ENCODE measurements at regions not wholly inside any gene's neighbourhood (a gene's known extent, or its start where the extent isn't known, plus 50 kb on each side); places are given as distances from the start of the nearest gene placed in this dataset.
"Not testable (repeated sequence)": the region's sequence is repeated elsewhere in the genome, so short reads cannot be mapped to it uniquely, and the experiment has no call there.

- DNase-seq (ENCODE audit: low spot score) = no peak
These were observed 89.6 kb downstream of the DDX1 start for GRCh38 chr2:15681089-15681885.

DNA sequence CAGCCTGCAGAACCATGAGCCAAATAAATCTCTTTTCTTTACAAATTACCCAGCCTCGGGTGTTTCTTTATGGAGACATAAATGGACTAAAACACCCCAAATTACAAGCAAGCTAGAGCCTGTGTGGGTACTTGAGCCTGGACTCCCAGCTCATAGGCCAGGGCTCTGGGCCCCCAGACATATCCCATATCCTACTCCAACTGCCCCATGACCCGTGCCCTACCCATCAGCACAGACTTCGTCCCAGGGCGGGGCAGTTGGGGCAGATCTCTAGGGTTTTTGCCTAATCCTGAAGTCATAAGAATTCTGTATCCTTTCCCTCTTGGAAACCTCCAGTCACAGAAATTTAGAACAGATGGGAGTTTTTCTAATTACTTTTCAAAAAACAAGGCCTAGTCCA, 90.7 kb downstream of the DDX1 start:
- no peak for DNase-seq (ENCODE audit: low spot score)

DNA sequence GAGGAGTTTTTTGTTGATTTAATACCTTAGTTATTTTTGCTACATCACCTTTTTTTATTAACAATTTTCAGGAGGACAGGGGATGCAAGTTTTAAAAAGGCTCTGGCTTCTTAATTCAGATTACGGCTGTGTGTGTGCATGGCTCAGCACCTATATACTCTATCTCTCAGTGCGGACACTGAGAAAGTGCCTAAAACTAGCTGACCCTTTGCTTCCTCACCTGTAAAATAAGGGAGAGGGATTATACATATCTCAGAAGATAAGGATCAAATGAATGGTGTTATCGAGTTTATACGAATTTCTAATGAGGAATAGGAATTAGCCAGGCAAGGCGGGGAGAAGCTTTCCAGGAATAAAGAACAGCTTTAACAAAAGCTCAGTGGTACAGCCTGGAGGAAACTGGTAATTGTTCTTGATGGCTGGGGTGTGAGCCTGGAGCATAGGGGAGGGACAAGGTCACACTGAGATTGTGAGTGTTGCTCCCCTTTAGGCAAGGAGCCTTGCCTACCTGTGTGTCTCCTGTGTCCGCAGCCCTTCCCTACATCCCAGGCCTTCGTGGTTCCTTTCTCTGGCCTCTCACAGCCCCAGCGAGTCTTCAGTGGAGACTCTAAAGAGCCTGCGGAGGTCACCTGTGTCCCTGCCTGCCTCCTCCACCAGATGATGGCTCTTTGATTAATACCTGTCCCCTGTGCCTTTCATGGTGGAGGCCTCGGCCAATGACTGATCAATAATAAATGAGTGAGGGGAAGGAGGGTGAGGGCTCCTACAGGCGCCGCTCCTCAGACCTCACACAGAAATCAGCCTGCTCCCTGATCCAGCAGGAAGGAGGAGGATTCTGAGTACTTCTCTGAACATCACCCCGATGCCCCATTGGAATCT, 92.7 kb downstream of the DDX1 start:
- no peak for DNase-seq (ENCODE audit: low spot score)

GRCh38 chr2:15685143-15685542, 93.5 kb downstream of the DDX1 start:
- no peak for DNase-seq (ENCODE audit: low spot score)

DNA sequence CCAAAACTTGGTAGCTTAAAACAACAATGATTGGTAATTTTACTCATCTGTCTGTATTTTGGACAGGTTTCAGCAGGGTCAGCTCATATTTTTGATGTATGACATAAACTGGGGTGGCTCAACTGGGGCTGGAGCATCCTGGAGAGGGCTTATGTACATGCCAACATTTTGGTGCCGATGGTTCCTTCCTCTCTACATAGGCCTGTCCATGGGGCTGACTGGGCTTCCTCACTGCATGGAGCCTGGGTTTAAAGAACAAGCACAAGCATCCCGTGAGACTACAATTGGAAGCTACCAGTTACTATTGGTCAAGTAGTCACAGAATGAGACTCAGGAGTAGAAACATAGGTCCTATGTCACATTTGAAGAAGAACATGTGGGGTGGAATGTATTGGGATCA, 95.0 kb downstream of the DDX1 start:
- no peak for DNase-seq (ENCODE audit: low spot score)

DNA sequence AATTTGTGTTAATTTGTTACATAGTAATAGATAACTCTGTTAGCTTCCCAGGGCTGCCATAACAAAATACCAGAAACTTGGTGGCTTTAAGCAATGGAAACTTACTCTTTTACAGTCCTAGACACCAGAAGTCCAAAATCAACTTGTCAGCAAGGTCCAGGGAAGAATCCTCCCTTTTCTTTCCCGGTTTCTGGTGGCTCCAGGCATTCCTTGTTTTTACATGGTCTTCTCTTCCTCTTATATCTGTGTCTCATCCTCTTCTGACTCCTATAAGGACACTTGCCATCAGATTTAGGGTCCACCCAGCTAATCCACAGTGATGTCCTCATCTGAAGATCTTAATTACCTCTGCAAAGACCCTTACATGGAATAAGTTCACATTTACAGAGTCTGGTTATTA, 95.6 kb downstream of the DDX1 start:
- DNase-seq (ENCODE audit: low spot score) = no peak

GRCh38 chr2:15687720-15688119, 96.1 kb downstream of the DDX1 start:
- DNase-seq (ENCODE audit: low spot score) = no peak

GRCh38 chr2:15688924-15689568, 97.4 kb downstream of the DDX1 start:
- DNase-seq (ENCODE audit: low spot score) = no peak

DNA sequence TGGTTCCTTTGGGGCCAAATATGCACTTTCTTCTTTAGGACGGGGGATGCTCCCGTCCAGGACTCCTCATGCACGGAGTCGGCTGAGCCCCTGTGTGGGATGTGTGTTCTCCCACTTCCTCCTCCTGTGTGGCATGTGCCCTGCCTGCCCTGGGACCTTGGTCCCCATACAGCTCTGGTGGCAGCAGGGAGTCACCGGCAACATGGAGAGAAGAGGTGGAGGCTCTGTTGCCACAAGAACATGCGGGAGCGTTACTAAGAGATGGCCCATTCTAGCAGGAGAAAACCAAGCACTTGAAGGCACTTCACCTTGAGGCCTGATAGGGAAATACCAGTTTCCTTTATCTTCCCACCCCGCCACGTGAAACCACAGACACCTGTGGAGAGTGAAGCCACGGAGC, 98.0 kb downstream of the DDX1 start:
- no peak for DNase-seq (ENCODE audit: low spot score)

DNA sequence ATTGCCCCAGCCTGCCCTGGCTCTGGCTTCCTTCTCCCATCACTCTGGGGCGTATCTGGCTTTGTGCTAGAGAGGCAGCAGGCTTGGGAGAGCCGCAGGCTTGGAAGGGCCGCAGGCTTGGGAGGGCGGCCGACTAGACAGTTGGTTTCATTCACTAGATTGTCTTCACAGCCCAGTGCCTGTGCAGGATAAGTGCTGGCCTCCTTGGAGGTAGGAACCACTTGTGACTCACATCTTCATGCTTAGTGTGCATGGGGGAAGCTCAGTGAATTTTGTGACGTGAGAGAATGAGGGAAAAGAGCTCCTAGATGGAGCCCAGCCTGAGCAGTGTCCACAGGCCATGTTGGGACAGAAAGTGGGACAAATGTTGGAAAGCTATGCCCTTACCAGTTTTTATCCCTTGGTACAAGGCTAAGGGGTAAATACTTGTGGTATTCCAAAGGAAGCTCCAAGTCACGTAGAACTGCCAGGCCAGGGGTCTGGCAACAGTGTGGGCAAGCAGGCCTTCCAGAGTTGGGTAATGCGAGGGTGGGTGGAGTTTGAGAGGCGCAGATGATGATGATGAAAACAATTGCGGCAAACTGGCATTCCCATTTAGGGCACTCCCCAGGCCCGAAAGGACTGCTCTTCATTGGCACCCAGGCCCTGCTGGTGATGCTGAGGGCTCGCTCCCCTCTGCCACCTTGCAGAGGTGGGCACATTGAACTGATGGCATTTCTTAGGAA, 100.1 kb downstream of the DDX1 start:
- no peak for DNase-seq (ENCODE audit: low spot score)

- DNase-seq (ENCODE audit: low spot score) = no peak
These were observed 101.1 kb downstream of the DDX1 start for GRCh38 chr2:15692551-15693377.

GRCh38 chr2:15693382-15693781, 101.7 kb downstream of the DDX1 start:
- no peak for DNase-seq (ENCODE audit: low spot score)

DNA sequence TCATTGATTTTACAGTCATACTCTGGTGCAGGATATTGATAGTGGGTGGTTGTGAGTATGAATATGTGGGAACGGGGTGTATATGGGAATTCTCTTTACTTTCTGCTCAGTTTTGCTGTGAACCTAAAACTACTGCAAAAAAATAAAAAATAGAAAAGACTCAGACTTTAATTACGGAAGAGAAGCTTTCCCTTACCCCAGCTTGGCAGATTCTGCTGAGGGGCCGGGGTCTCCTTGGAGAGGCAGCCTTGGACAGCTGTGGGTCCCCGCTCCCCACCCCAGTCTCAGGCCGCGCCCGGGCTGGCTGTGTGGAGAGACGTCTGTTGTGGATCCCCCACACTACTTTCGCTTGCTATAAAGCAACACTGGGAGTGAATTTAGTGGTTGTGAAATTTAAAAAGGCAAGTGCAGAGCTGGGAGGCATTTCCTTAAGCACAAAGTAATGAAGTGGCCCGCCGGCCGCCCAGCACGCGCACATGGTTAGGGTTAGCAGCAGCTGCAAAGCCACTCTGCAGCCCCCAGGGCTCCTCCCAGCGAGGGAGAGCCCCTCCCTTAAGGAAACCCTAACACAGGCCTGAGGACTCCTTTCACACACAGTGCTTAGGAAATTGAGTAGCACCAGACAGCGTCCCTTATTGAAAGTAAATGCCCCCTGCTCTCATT, 102.4 kb downstream of the DDX1 start:
- no peak for DNase-seq (ENCODE audit: low spot score)

GRCh38 chr2:15694589-15694986, 102.9 kb downstream of the DDX1 start:
- no peak for DNase-seq (ENCODE audit: low spot score)

- no peak for DNase-seq (ENCODE audit: low spot score)
These were observed 104.1 kb downstream of the DDX1 start for GRCh38 chr2:15695582-15696330.

DNA sequence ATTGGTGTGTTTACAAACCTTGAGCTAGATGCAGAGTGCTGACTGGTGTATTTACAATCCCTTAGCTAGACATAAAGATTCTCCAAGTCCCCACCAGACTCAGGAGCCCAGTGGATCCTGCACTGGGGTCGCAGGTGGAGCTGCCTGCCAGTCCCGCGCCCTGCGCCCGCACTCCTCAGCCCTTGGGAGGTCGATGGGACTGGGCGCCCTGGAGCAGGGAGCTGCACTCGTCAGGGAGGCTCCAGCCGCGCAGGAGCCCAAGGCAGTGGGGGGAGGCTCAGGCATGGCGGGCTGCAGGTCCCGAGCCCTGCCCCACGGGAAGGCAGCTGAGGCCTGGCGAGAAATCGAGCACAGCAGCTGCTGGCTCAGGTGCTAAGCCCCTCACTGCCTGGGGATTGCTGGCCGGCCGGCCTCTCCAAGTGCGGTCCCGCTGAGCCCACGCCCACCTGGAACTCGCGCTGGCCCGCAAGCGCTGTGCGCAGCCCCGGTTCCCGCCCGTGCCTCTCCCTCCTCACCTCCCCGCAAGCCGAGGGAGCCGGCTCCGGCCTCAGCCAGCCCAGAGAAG, 105.0 kb downstream of the DDX1 start:
- DNase-seq (ENCODE audit: low spot score) = not testable (repeated sequence)

DNA sequence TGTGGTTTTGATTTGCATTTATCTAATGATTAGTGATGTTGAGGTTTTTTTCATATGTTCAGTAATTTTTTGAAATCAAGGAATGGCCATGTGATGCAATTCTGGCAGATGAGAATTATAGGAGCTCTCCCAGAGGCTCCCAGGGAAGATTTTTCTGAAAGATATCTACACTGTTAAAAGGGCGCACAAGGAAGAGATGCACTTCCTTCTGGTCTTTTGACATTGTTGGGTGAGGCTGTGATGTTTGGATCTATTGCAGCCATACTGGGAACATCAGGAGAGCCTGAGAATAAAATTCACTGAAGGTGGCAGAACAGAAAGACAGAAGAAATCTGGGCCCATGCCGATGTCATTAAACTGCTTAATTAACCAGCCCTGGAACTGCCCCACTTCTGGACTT, 108.5 kb downstream of the DDX1 start:
- DNase-seq (ENCODE audit: low spot score) = no peak

- no peak for DNase-seq (ENCODE audit: low spot score)
These were observed 109.1 kb downstream of the DDX1 start for GRCh38 chr2:15700599-15701340.

DNA sequence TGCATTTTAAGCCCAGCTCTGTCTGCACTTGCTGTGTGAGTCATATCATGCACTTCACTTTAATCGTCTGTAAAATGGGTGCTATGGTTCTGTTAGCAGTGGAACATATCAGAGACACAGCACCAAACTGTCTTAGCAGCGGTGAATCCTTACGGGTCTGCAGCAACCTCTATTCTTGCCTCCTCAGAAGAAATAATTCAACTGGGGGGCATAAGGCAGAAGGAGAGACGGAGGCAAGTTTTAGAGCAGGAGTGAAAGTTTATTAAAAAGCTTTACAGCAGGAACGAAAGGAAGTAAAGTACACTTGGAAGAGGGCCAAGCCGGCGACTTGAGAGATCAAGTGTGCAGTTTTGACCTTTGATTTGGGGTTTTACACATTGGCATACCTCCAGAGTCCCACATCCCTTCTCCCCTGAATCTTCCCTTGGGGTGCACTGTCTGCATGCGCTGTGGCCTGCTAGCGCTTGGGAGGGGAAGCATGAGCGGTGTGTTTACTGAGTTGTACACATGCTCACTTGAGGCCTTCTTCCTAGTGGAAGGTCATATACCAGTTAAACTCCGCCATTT, 109.8 kb downstream of the DDX1 start:
- DNase-seq (ENCODE audit: low spot score) = no peak

All from GM03348 (cell line).